Tibial nerve (tissue), 4 donors: ENCODE measurements at regions not wholly inside any gene's neighbourhood (a gene's known extent, or its start where the extent isn't known, plus 50 kb on each side); places are given as distances from the start of the nearest gene placed in this dataset.
"Not testable (repeated sequence)": the region's sequence is repeated elsewhere in the genome, so short reads cannot be mapped to it uniquely, and the experiment has no call there.

Experiments used
- DNase-seq, 2 donors: peaks; one replicate each; pipeline ENCODE4 v3.0.0-alpha.2; 2019; ENCODE audit warnings: low spot score in 2 of 2
- H3K27ac ChIP-seq, 4 donors: fragments of 200-600 bp; sonication (generic) in 3 of 4; one replicate each; pipeline ENCODE4 v1.5.1; 2017 to 2019; ENCODE audit warnings: mild to moderate bottlenecking in 1 of 4
- H3K27me3 ChIP-seq, 2 donors: fragments of 200-600 bp; sonication (generic) in 1 of 2; one replicate each; pipeline versions ENCODE4 v1.5.1 to v1.6.0; 2017 to 2019
- H3K36me3 ChIP-seq, 3 donors: fragments of 200-600 bp; sonication (generic); one replicate each; pipeline ENCODE4 v1.5.1; 2018 to 2019
- H3K4me1 ChIP-seq, 4 donors: fragments of 200-600 bp; sonication (generic) in 3 of 4; one replicate each; pipeline ENCODE4 v1.5.1; 2017 to 2019
- H3K4me3 ChIP-seq, 4 donors: fragments of 200-600 bp; sonication (generic) in 3 of 4; one replicate each; pipeline ENCODE4 v1.5.1; 2017 to 2019; ENCODE audit warnings: mild to moderate bottlenecking in 1 of 4, moderate library complexity in 1 of 4
- H3K9me3 ChIP-seq, 4 donors: fragments of 200-600 bp; sonication (generic) in 3 of 4; one replicate each; pipeline ENCODE4 v1.5.1; 2017 to 2019
- WGBS, 2 donors: methylation state at CpG; one replicate each; pipeline ENCODE4 v1.1.5; 2018; 5-methylcytosine and 5-hydroxymethylcytosine counted together
- TF ChIP-seq, protein P1 (sequence below), 5 experiments: fragments of 200-600 bp in 3 of 5; fragments of 450-650 bp in 2 of 5; sonication (generic) in 3 of 5; IDR thresholded peaks; one replicate each; pipeline ENCODE4 v1.5.1; 2016 to 2019; ENCODE audit warnings: antibody characterized with exemption in 5 of 5, mild to moderate bottlenecking in 3 of 5, moderate library complexity in 2 of 5

DNA sequence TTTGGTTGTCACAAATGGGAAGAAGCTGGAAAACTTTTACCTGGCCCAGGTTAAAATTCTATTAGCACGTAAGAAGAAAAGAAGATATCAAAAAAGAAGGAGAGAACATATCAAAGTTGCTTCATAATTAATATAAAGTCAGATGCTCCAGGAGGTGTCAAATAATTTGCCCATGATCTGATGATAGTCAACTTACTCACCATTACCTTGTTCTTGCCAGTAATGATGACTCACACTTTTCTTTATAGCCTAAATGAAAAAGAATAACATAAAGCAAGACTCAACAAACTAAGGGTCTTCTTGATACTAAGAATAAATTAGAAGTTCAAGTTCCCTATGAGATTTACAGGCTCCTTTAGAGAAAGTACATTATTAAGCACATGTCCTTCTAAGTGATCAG, 580.4 kb downstream of the TTLL7 start:
- Histone ChIP-seq H3K9me3 (no peaks in the 10 kb centered on the region), H3K27me3 (no peaks in the 10 kb centered on the region), H3K4me3 (no peak overlapping the region), H3K36me3 (no peaks in the 10 kb centered on the region), H3K4me1 (no peaks in the 10 kb centered on the region), H3K27ac (no peak overlapping the region)
- DNase-seq: no peak
- TF ChIP-seq, protein P1, sequence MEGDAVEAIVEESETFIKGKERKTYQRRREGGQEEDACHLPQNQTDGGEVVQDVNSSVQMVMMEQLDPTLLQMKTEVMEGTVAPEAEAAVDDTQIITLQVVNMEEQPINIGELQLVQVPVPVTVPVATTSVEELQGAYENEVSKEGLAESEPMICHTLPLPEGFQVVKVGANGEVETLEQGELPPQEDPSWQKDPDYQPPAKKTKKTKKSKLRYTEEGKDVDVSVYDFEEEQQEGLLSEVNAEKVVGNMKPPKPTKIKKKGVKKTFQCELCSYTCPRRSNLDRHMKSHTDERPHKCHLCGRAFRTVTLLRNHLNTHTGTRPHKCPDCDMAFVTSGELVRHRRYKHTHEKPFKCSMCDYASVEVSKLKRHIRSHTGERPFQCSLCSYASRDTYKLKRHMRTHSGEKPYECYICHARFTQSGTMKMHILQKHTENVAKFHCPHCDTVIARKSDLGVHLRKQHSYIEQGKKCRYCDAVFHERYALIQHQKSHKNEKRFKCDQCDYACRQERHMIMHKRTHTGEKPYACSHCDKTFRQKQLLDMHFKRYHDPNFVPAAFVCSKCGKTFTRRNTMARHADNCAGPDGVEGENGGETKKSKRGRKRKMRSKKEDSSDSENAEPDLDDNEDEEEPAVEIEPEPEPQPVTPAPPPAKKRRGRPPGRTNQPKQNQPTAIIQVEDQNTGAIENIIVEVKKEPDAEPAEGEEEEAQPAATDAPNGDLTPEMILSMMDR (IDR thresholded peaks at IDR 0.05): no peak
- WGBS, 2 donors: 100% methylated on average over 1 of the region's 1 CpG

DNA sequence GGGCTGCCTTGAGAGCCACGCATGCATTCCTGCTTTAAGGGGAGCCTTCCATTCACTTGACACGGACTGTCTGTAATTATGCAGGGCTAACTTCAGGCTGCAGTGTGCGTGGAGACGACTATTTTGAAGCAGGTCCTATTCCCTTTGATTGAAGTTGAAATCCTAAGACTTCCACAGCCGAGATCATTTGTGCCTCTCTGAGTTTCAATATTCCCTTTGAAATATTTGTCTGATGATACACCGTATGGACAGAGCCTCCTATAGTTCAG, 585.2 kb downstream of the TTLL7 start:
- H3K4me1 ChIP-seq, H3K4me3 ChIP-seq, H3K27ac ChIP-seq, H3K9me3 ChIP-seq, H3K27me3 ChIP-seq, DNase-seq, H3K36me3 ChIP-seq: not testable (repeated sequence)
- 24 to 28% methylated on average over 3 of the region's 6 CpGs for WGBS, 2 donors

DNA sequence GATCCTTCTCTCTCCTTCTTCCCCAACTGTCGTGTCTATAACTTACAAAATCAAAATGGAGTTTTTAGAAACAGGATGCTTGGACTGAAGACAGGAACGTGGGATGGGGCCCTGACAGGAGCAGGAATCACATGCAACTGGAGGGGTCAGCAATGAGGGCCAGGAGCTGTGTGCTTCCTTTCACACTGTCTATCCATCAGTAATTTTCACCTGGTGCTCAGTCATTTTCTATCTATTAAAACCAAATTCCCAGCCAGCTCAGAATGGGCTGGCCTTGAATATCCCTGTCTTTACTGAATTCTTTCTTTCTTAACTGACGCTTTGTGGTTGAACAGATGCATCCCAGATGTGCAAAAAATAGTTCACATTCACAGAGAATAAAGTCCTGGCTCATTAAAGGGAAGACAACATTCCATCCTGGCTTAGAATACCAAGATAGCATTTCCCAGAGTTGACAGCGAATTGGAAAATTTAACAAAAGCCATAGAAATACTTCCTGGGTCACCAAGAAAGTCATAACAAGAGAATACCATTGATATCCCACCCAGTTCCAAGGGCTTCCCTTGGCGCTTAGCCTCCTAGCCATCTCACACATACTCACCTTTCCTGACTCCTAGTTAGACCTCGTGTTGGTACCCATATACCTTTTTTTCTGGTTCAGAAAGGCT, 588.1 kb downstream of the TTLL7 start:
- H3K9me3 ChIP-seq, H3K27me3 ChIP-seq, H3K36me3 ChIP-seq, DNase-seq, H3K4me1 ChIP-seq, H3K27ac ChIP-seq, H3K4me3 ChIP-seq: not testable (repeated sequence)
- 50 to 61% methylated on average over 5 to 6 of the region's 6 CpGs for WGBS, 2 donors

DNA sequence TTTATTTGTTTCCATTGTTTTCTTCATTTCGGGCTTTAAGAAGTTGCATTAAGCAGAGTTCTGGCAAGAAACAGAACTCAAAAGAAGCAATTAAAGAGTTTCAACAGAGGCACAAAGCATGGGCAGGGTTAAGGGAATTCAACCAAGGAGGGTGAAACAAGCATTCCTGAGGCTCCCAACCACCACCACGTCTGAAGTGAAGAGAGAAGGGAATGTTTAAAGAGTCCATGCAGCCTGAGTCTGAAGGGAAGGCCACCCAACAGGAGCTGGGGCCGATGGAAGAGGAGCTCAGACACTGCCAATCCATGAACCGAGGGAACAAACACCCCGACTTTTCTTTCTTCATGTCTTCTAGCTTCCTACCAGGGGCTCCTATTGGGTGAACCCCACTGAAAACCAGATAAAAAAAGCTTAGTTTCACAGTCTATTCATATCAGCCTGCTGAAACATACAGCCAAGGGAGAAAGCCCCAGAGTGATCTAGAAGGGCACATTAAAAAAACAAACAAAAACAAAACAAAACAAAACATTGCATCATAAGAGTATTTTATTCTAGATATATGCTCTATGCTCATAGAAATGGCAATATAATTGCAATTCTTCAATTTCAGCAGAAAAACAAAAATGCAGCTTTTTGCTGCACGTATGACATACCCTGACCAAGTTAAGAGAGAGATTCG, 592.1 kb downstream of the TTLL7 start:
- H3K9me3 ChIP-seq, H3K4me1 ChIP-seq, H3K36me3 ChIP-seq, H3K27me3 ChIP-seq, DNase-seq, H3K4me3 ChIP-seq, H3K27ac ChIP-seq: not testable (repeated sequence)
- 62 to 72% methylated on average over 3 of the region's 7 CpGs for WGBS, 2 donors

DNA sequence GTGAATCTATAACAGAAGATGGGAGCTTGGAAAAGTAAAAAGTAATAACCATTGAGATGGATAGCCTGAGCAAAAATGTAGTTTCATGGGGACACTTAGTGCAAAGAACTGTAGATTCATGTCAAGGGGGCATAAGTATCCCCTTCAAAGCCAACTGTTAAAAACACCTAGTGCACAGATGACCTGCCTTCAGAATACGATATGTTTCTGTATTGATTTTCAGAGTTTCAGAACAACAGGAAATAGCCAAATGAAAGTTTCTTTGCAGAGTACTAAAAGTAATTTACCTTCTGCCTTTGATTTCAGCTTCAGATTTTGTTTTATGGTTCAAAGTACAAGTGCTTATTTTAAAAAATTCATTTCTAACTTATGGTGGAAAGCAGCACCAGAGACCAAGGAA, 593.1 kb downstream of the TTLL7 start:
- H3K27me3 ChIP-seq, H3K36me3 ChIP-seq, DNase-seq, H3K4me3 ChIP-seq, H3K4me1 ChIP-seq, H3K27ac ChIP-seq, H3K9me3 ChIP-seq: not testable (repeated sequence)
- 92 to 93% methylated on average over 1 of the region's 1 CpG for WGBS, 2 donors

DNA sequence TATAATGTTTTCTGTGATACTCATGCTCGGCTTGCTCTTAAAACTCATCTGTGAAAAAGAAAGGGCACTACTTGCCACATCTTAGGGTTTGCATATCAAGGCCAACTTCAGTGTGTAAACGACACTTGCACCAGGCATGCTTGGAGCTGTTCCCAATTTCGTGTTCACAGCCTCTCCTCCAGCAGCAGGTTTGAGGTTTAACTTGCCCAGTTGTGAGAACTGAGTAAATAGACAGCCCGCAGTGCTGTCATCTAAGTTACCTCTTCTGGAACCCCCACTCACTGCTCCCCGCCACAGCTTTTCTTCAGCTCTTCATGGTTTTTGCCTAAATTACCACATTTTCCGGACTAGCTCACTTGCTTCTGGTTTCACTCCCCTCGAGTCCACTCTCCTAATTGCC, 595.4 kb downstream of the TTLL7 start:
- not testable (repeated sequence) for H3K9me3 ChIP-seq, H3K27ac ChIP-seq, H3K4me3 ChIP-seq, DNase-seq, H3K4me1 ChIP-seq, H3K36me3 ChIP-seq, H3K27me3 ChIP-seq
- 84 to 88% methylated on average over 7 of the region's 7 CpGs for WGBS, 2 donors

DNA sequence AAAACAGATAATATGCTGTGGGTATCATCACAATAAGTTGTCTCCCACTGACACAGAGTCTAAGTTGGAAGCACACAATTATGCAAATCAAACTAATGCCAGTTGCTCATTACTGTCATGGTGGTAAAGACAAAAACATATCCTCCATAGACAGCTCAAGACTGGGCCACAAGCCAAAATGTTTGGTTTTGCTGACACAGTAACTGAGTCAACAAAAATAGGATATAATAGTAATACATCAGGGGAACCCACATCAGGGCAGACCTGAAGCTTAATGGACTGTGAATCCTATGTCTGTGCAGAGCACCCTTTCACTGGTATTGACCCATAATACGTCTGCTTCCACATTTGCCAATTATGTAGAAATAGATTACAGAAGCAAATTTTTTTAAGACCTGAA, 597.8 kb downstream of the TTLL7 start:
- not testable (repeated sequence) for H3K27ac ChIP-seq, DNase-seq, H3K27me3 ChIP-seq, H3K9me3 ChIP-seq, H3K36me3 ChIP-seq, H3K4me3 ChIP-seq, H3K4me1 ChIP-seq
- 90 to 92% methylated on average over 1 of the region's 1 CpG for WGBS, 2 donors

DNA sequence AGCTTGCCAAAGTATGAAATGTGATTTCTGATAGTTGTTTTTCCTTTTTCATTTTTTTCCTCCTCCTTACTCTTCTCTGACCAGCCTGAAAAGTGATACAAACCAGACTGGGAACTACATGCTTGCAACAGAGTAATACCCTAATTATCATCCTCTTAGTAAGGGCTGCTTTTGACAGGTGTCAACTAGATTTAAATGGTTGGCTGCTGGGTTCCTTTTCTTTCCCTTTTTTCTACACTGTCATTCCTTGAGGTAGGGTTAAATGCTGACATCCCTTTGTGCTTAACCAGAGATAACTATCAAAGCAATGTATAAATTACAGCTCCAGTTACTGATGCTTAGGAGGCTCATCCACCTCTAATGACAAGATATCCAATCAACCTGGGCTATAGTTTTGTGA, 598.8 kb downstream of the TTLL7 start:
- not testable (repeated sequence) for H3K4me1 ChIP-seq, H3K27ac ChIP-seq, H3K9me3 ChIP-seq, H3K27me3 ChIP-seq, H3K4me3 ChIP-seq, H3K36me3 ChIP-seq, DNase-seq

DNA sequence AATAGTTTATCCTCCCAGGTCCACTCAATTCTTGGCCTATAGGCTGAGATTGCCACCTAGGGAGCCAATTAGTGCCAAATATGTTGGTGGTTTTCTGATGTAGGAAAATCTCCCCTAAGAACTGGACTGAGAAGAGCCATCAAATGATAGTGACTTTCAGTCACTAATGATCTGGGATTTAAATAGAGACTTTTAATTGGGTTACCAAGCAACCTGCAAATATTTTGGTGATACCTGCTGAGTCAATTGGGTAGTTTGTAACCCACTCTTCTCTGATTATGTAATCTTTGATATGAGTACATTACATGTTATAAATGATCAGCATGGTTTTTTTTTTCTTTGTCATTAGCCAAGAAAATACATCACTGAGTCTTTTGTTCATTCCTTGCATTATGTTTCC, 600.8 kb downstream of the TTLL7 start:
- H3K36me3 ChIP-seq, H3K27me3 ChIP-seq, H3K27ac ChIP-seq, DNase-seq, H3K9me3 ChIP-seq, H3K4me1 ChIP-seq, H3K4me3 ChIP-seq: not testable (repeated sequence)

DNA sequence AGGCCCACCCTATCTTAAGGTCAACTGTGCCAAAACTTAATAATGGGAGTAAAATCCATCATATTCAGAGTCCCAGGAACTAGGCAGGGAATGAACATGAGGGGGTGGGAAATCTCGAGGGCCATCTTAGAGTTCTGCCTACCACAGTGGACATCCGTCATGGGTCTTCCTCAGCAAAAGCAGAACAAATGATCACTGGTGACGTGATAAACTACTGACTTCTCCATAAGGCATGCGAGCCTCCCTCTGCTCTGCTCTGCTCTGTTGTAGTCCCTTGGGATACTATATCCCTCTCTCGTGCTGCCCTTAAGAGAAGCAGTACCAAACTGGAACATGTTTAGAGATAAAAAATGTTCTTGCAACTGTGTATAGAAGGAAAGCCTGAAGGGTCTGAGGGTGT, 603.8 kb downstream of the TTLL7 start:
- 87 to 94% methylated on average over 5 of the region's 5 CpGs for WGBS, 2 donors
- H3K27me3 ChIP-seq, H3K4me3 ChIP-seq, H3K36me3 ChIP-seq, H3K4me1 ChIP-seq, H3K27ac ChIP-seq, H3K9me3 ChIP-seq, DNase-seq: not testable (repeated sequence)

DNA sequence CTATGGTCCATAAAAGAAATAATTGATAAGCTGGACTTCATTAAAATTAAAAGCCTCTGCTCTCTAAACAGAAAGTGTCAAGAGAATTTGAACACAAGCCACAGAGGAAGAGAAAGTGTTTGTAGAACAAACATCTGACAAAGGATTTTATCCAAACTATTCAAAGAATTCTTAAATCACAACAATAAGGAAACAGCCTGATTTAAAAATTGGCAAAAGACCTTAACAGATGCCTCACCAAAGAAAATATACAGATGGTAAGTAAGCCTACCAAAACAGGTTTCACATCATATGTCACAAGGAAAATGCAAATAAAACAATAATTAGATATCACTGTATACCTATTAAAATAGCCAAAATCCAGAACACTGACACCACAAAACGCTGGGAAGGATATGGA, 612.0 kb downstream of the TTLL7 start:
- WGBS, 2 donors: 60 to 62% methylated on average over 1 of the region's 1 CpG
- H3K4me3 ChIP-seq, H3K4me1 ChIP-seq, H3K27me3 ChIP-seq, H3K36me3 ChIP-seq, DNase-seq, H3K27ac ChIP-seq: not testable (repeated sequence)
- peaks cover 0 to 10% (median 2%) of the 10 kb centered on the region in 4 donors for H3K9me3 ChIP-seq

DNA sequence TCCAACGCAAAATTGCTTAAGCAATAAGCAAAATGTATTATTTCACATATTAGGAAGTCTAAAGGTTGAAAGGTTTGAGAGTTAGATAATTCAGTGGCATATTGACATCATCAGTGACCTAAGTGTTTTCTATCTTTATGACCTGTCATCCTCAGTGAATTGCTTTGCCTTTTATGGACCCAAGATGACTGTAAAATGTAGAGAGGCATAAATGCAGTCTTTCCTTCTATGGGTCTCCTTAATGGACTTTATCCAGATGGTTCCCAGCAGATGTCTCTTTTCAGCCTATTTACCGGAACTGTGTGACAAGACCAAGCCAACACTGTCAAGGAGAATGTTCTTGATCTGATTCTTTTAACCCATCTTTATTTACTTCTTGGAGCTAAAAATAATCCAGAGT, 615.8 kb downstream of the TTLL7 start:
- WGBS, 2 donors: 82 to 92% methylated on average over 1 to 2 of the region's 2 CpGs
- H3K36me3 ChIP-seq, H3K4me1 ChIP-seq, H3K4me3 ChIP-seq, DNase-seq, H3K27me3 ChIP-seq, H3K27ac ChIP-seq: not testable (repeated sequence)
- H3K9me3 ChIP-seq: peaks cover 0 to 11% (median 2%) of the 10 kb centered on the region in 4 donors

DNA sequence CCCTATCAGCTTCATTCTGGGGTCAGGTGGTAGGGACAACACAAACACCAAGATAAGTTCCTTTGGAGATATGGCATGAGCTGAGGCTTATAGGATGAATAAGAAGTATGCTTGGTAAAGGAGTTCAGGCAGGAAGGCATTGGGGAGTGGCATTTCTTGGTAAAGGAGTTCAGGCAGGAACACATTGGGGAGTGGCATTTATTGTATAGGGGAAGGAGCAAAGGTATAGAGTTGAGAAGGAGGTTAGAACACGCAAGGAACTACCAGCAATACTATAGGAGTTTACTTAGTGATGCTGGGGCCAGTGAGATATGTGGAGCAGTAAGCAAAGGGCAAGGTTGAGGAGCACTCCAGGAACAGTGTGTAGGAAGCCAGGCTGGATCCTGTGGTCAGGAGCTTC, 625.9 kb downstream of the TTLL7 start:
- not testable (repeated sequence) for H3K27ac ChIP-seq, H3K36me3 ChIP-seq, DNase-seq, H3K27me3 ChIP-seq, H3K4me1 ChIP-seq, H3K9me3 ChIP-seq, H3K4me3 ChIP-seq
- 86 to 96% methylated on average over 1 of the region's 1 CpG for WGBS, 2 donors
